Effector memory CD4-positive, alpha-beta T cell (primary cell): ENCODE measurements at regions not wholly inside any gene's neighbourhood (a gene's known extent, or its start where the extent isn't known, plus 50 kb on each side); places are given as distances from the start of the nearest gene placed in this dataset.

ENCODE experiments used
- DNase-seq, 3 donors: peaks; one replicate each; pipeline ENCODE4 v3.0.0-alpha.2; 2020
- H3K27ac ChIP-seq: 2 replicates; pipeline ENCODE4 v1.7.0; 2013; ENCODE audit warnings: mild to moderate bottlenecking, low read length, moderate library complexity; ENCODE audit not compliant: insufficient read depth, poor library complexity, severe bottlenecking
- H3K27me3 ChIP-seq: replicated peaks from 2 replicates; pipeline ENCODE4 v1.7.0; 2013; ENCODE audit warnings: mild to moderate bottlenecking, low read length; ENCODE audit not compliant: insufficient read depth, control insufficient read depth, poor library complexity, severe bottlenecking
- H3K36me3 ChIP-seq: 2 replicates; pipeline ENCODE4 v1.7.0; 2013; ENCODE audit warnings: mild to moderate bottlenecking, low read length, moderate library complexity; ENCODE audit not compliant: control insufficient read depth, insufficient read depth
- H3K4me1 ChIP-seq: 2 replicates; pipeline ENCODE4 v1.7.0; 2013; ENCODE audit warnings: low read length, mild to moderate bottlenecking; ENCODE audit not compliant: control insufficient read depth, insufficient read depth, poor library complexity, severe bottlenecking
- H3K4me3 ChIP-seq: 2 replicates; pipeline ENCODE4 v1.7.0; 2013; ENCODE audit warnings: low read length, low read depth, mild to moderate bottlenecking; ENCODE audit not compliant: insufficient read depth, poor library complexity, severe bottlenecking
- H3K9me3 ChIP-seq: 2 replicates; pipeline ENCODE4 v1.7.0; 2013; ENCODE audit warnings: mild to moderate bottlenecking, low read length, moderate library complexity; ENCODE audit not compliant: control insufficient read depth

DNA sequence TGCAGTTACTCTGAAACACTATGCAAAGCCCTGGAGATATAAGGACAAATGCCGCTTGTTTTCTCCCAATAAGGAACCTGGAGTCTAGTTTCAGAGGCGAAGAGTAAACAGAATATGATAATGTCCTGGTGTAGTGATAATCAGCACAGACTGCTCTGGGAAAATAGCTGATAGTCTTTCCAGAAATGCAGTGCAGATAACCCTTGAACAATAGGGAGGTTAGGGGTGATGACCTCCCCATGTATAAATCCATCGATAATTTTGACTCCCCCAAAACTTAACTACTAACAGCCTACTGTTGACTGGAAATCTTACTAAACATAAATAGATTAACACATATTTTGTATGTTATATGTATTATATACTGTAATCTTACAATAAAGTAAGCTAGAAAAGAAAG lies 1280.9 kb upstream of the TENM3 start:
- no peaks in the 10 kb centered on the region for H3K36me3 ChIP-seq
- no peak for DNase-seq
- no peaks in the 10 kb centered on the region for H3K27me3 ChIP-seq
- no peaks in the 10 kb centered on the region for H3K4me1 ChIP-seq
- H3K4me3 ChIP-seq, result no peak overlapping the region
- no peaks in the 10 kb centered on the region for H3K9me3 ChIP-seq
- no peak overlapping the region for H3K27ac ChIP-seq

DNA sequence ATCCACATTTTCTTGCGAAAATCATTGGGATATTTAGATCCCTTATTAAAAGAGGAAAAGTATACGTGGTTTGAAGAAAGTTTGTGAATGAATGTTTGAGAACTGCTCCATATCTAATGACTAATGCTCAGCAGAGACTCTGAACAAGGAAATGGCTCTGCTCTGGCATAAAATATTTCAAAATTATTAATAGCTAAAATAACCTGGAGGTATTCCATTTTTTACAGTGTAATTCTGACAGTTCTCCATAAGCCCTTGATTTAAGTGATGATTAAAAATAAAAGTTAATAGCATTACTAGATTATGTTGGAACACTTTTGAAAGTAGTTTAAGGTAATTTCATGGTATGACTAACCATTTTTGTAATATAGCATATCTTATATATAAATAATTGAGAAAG lies 1276.9 kb upstream of the TENM3 start:
- H3K9me3 ChIP-seq, result no peaks in the 10 kb centered on the region
- H3K36me3 ChIP-seq, result no peaks in the 10 kb centered on the region
- no peak for DNase-seq
- no peaks in the 10 kb centered on the region for H3K27me3 ChIP-seq
- H3K4me1 ChIP-seq, result no peaks in the 10 kb centered on the region
- no peak overlapping the region for H3K27ac ChIP-seq
- no peak overlapping the region for H3K4me3 ChIP-seq

DNA sequence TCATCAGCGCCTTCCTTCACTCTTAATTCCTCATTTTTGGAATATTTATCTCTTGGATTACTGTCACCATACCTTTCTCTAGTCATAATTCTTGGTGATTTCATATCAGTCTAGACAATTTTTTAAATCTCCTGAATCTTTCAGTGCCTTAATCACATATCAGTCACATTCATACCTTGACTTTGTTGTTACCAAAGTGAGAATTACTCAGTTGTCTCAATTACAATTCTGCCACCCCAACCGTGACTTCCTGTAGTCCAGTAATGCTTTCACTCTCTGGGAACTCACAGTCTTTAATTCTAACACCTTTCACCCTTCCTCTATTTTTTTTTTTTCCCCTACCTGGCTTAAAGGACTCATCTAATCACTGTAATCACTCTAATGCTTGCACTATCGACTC lies 1275.3 kb upstream of the TENM3 start:
- Histone ChIP-seq H3K36me3 (no peaks in the 10 kb centered on the region), H3K9me3 (no peaks in the 10 kb centered on the region), H3K27me3 (no peaks in the 10 kb centered on the region), H3K4me3 (no peak overlapping the region), H3K4me1 (no peaks in the 10 kb centered on the region), H3K27ac (no peak overlapping the region)
- no peak for DNase-seq

DNA sequence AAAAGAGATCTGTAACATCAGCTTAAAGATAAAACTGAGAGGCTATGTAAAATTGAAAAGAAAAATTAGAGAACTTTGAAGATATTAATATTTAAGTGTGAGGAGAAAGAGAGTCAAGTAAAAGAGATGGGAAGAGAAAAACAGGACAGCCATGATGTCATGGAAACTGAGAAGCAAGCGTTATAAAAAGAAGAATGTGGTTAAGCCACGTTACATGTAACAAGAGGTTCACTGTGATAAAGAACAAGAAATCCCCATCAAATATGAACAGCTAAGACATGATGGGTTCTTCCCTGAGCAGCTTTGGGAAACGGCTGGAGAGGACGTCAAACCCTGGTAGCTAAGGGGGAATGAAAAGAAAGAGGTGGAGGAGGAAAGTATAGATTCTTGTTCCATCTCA lies 1269.3 kb upstream of the TENM3 start:
- Histone ChIP-seq H3K27me3 (no peaks in the 10 kb centered on the region), H3K4me1 (no peaks in the 10 kb centered on the region), H3K4me3 (no peak overlapping the region), H3K9me3 (no peaks in the 10 kb centered on the region), H3K36me3 (no peaks in the 10 kb centered on the region), H3K27ac (no peak overlapping the region)
- no peak for DNase-seq

DNA sequence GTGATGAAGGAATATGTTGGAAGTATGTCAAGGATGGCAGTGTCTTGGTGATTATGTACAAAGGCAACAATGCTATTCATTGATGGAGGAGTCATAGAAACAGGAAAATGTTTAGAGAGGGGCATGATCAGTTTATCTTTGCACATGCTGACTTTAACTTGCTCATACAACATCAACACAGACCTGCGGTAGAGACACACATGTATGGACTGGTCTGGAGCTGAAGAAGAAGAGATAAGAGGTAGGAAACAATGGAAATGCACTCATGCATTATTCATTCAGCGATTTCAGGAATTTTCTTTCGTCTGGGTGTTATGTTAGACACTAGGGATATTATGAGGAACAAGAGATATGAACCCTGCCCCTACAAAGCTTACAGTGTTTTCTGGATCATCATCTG lies 1252.3 kb upstream of the TENM3 start:
- Histone ChIP-seq H3K27me3 (no peaks in the 10 kb centered on the region), H3K27ac (no peak overlapping the region), H3K36me3 (no peaks in the 10 kb centered on the region), H3K4me1 (no peaks in the 10 kb centered on the region), H3K9me3 (no peaks in the 10 kb centered on the region), H3K4me3 (no peak overlapping the region)
- DNase-seq, result no peak

DNA sequence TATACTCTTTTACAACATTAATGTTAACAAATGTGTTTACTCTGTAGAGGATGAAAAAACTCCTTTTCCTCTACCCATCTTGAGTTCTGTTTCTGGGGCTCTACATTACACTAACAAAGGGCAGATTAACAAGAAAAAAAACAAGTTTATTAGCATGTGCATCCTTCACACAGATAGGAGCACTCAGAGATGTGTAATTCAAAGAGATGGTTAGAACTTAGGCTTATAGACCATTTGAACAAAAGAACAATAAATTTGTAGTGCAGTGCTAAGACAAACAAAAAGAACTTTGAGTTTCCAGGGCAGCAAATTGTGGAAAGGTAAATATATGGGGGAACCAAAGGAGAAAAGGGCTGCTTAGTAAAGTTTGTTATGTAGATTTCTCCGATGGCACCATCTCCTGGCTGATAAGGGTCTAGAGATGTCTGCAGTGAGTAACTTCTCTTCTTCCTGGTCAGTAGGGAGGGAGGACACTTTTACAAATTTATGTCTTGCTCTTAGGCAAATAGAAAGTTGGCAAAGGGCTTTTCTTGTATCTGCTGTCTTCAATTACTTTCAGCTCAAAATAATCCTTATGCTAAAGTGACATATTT lies 1249.9 kb upstream of the TENM3 start:
- no peaks in the 10 kb centered on the region for H3K27me3 ChIP-seq
- no peaks in the 10 kb centered on the region for H3K9me3 ChIP-seq
- H3K4me1 ChIP-seq, result no peaks in the 10 kb centered on the region
- H3K4me3 ChIP-seq, result no peak overlapping the region
- DNase-seq, result no peak
- H3K27ac ChIP-seq, result no peak overlapping the region
- H3K36me3 ChIP-seq, result no peaks in the 10 kb centered on the region

DNA sequence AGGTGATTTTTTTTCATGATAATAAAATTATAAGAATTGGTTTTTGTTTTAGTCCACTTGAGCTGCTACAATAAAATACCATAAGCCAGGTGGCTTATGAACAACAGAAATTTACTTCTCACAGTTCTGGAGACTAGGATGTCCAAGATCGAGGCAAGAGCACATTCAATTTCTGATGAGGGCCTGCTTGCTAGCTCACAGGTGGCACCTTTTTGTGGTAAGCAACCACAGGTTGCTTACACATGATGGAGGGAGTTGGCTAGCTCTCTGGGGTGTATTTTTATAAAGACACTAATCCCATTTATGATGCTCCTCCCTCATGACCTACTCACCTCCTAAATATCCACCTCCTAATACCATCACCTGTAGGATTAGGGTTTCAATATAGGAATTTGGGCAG lies 1248.5 kb upstream of the TENM3 start:
- H3K4me1 ChIP-seq, result no peaks in the 10 kb centered on the region
- DNase-seq, result no peak
- H3K36me3 ChIP-seq, result no peaks in the 10 kb centered on the region
- H3K9me3 ChIP-seq, result no peaks in the 10 kb centered on the region
- H3K27me3 ChIP-seq, result no peaks in the 10 kb centered on the region
- H3K27ac ChIP-seq, result no peak overlapping the region
- H3K4me3 ChIP-seq, result no peak overlapping the region

DNA sequence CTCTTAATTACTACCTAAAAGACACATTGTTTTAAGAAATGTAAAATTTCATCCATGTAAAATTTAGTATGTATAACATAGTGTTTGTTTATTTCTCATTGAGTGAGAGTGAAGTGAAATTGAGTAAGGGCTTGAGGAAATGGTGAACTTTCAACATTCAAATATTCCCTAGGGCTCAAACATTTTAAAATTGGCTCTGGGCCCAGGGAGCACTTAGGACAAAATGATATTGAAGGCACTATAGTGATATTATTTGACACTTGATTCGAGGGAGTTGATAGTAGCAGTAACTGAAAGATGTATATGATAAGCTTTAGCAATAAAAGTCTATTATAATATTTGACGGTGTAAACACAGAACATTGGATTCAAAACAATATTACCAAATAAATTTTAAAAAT lies 1244.0 kb upstream of the TENM3 start:
- no peak overlapping the region for H3K4me3 ChIP-seq
- no peaks in the 10 kb centered on the region for H3K4me1 ChIP-seq
- no peak for DNase-seq
- H3K27me3 ChIP-seq, result no peaks in the 10 kb centered on the region
- H3K27ac ChIP-seq, result no peak overlapping the region
- H3K36me3 ChIP-seq, result no peaks in the 10 kb centered on the region
- H3K9me3 ChIP-seq, result no peaks in the 10 kb centered on the region

DNA sequence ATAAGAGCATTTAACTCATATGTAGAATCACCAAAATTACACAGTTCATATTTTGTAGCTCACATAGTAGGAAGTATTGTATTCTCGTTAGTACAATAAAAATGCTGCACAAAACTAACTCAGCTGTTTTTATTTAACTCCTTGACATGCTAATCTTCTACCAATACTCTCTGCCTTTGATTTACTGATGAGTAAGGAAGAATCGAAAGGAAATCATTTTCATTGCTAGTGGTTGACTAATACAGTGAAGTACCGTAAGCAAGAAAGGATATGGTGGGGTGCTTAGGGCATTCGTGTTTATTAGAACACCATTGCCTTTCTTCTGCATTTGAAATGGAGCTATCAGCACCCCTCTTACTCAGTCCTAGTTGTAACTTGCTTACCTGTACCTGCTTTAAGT lies 1239.1 kb upstream of the TENM3 start:
- Histone ChIP-seq H3K4me1 (no peaks in the 10 kb centered on the region), H3K27me3 (no peaks in the 10 kb centered on the region), H3K27ac (no peak overlapping the region), H3K36me3 (no peaks in the 10 kb centered on the region), H3K4me3 (no peak overlapping the region), H3K9me3 (no peaks in the 10 kb centered on the region)
- no peak for DNase-seq

DNA sequence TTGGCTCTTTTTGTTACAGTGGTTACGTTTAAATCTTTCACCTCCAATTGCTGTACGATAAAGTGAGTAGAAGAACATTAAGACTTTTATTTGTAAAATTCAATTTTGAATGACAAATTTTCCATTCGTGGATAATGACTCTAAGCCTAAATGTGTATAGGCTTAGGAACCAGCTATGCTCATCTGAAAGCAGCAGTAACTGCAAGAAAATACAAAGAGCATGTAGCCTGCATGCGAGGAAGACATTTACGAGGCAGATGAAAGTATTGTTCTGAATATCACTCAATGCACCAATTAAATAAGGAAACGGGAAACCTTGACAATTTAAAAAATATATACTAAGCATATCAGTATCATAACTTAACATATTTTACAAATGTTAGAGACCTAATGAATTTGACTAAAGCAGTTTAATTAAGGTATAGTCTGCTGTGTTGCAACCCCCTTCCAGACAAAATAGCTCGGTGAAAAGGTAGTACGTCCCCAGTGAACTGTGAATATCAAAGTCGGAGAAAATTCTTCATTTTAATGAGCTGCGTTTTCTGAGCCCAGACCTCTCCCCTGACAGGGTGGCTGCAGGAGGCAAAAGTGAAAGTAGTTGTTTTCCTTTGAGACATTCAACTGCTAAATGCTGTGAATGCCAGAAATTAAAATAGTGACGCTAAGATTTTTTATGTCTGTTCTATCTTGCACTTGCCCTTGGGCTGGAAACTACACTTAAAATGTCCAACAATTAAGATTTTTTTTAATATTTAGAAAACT lies 1236.5 kb upstream of the TENM3 start:
- Histone ChIP-seq H3K27me3 (no peaks in the 10 kb centered on the region), H3K9me3 (no peaks in the 10 kb centered on the region), H3K4me3 (no peak overlapping the region), H3K36me3 (no peaks in the 10 kb centered on the region), H3K27ac (no peak overlapping the region), H3K4me1 (no peaks in the 10 kb centered on the region)
- no peak for DNase-seq
